MM.1S (cell line): ENCODE measurements at regions not wholly inside any gene's neighbourhood (a gene's known extent, or its start where the extent isn't known, plus 50 kb on each side); places are given as distances from the start of the nearest gene placed in this dataset.

Source experiments
- EZH2phosphoT487 ChIP-seq: fragments of 300-600 bp; sonication (generic); IDR thresholded peaks from 2 replicates; pipeline ENCODE4 v1.6.1; 2018; ENCODE audit warnings: antibody characterized with exemption, low read length
- TF ChIP-seq, protein P1 (sequence below): fragments of 300-600 bp; sonication (generic); IDR thresholded peaks from 2 replicates; pipeline ENCODE4 v1.5.1; 2016; ENCODE audit warnings: antibody characterized with exemption, low read length, mixed read lengths

DNA sequence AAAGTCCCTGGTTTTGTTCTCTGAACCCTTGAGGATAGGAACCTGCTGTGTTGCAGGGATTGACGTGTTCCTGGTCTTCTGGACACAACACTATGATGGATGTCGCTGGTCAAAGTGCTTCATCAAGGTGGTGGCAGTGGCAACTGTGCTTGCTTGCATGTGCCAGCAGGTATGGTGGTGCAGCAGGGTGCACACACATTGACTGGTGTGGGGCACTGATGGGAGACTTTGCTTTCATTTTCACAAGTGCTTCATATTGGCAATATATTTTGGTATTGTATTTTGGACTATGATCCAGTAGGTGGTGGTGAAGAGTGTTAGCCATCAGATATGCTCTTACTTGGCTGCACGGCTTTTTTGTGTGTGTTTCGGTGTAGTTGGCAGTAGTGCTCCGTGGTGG lies 479.8 kb upstream of the CTNND2 start:
- TF ChIP-seq, protein P1, sequence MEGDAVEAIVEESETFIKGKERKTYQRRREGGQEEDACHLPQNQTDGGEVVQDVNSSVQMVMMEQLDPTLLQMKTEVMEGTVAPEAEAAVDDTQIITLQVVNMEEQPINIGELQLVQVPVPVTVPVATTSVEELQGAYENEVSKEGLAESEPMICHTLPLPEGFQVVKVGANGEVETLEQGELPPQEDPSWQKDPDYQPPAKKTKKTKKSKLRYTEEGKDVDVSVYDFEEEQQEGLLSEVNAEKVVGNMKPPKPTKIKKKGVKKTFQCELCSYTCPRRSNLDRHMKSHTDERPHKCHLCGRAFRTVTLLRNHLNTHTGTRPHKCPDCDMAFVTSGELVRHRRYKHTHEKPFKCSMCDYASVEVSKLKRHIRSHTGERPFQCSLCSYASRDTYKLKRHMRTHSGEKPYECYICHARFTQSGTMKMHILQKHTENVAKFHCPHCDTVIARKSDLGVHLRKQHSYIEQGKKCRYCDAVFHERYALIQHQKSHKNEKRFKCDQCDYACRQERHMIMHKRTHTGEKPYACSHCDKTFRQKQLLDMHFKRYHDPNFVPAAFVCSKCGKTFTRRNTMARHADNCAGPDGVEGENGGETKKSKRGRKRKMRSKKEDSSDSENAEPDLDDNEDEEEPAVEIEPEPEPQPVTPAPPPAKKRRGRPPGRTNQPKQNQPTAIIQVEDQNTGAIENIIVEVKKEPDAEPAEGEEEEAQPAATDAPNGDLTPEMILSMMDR, result no peak
- TF ChIP-seq EZH2phosphoT487, result no peak
